PC-9 (cell line): ENCODE measurements at regions not wholly inside any gene's neighbourhood (a gene's known extent, or its start where the extent isn't known, plus 50 kb on each side); places are given as distances from the start of the nearest gene placed in this dataset.

Experiments used
- CTCF ChIP-seq: fragments of 200-600 bp; sonication (generic); conservative IDR thresholded peaks from 2 replicates; pipeline ENCODE4 v1.6.1; 2017; ENCODE audit warnings: mixed run types, antibody characterized with exemption, mild to moderate bottlenecking, moderate library complexity
- EZH2 ChIP-seq: fragments of 200-600 bp; sonication (generic); IDR thresholded peaks from 2 replicates; pipeline ENCODE4 v1.8.0; 2017; ENCODE audit warnings: antibody characterized with exemption, low read depth

GRCh38 chr3:115251509-115251908, 104.4 kb upstream of the ZBTB20 start:
- no peak for TF ChIP-seq CTCF
- TF ChIP-seq EZH2, result no peak
